ENCODE measurements at regions not wholly inside any gene's neighbourhood (a gene's known extent, or its start where the extent isn't known, plus 50 kb on each side); places are given as distances from the start of the nearest gene placed in this dataset.

- TF ChIP-seq, protein P1, sequence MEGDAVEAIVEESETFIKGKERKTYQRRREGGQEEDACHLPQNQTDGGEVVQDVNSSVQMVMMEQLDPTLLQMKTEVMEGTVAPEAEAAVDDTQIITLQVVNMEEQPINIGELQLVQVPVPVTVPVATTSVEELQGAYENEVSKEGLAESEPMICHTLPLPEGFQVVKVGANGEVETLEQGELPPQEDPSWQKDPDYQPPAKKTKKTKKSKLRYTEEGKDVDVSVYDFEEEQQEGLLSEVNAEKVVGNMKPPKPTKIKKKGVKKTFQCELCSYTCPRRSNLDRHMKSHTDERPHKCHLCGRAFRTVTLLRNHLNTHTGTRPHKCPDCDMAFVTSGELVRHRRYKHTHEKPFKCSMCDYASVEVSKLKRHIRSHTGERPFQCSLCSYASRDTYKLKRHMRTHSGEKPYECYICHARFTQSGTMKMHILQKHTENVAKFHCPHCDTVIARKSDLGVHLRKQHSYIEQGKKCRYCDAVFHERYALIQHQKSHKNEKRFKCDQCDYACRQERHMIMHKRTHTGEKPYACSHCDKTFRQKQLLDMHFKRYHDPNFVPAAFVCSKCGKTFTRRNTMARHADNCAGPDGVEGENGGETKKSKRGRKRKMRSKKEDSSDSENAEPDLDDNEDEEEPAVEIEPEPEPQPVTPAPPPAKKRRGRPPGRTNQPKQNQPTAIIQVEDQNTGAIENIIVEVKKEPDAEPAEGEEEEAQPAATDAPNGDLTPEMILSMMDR (IDR thresholded peaks at IDR 0.05), result no peak
- TF ChIP-seq TCF7L2 (IDR thresholded peaks at IDR 0.05; ENCODE audit: low read depth, low read length) (no peak), POLR2AphosphoS5 (IDR thresholded peaks at IDR 0.05; ENCODE audit: low read depth, low read length) (no peak)
Observed at GRCh38 chr14:101068313-101069227, 165.0 kb upstream of the RTL1 start.

All from Panc1 (cell line).